Stimulated activated CD4-positive, alpha-beta T cell treated with anti-CD3 and anti-CD28 coated beads, Interleukin-12 subunit alpha, Interleukin-12 subunit beta, amount 100 ng/mL, for 24 hours (primary cell): ENCODE measurements at regions not wholly inside any gene's neighbourhood (a gene's known extent, or its start where the extent isn't known, plus 50 kb on each side); places are given as distances from the start of the nearest gene placed in this dataset.
A peak's percentile ranks its signal among the peaks of the same experiment; 100 is the strongest.

Experiments
- DNase-seq, 2 experiments: peaks; one replicate each; pipeline ENCODE4 v3.0.0-alpha.2; 2020; ENCODE audit warnings: low read depth in 2 of 2

- DNase-seq: no peak
These were observed 137.4 kb upstream of the RBMS1 start for GRCh38 chr2:160630801-160631590.

DNA sequence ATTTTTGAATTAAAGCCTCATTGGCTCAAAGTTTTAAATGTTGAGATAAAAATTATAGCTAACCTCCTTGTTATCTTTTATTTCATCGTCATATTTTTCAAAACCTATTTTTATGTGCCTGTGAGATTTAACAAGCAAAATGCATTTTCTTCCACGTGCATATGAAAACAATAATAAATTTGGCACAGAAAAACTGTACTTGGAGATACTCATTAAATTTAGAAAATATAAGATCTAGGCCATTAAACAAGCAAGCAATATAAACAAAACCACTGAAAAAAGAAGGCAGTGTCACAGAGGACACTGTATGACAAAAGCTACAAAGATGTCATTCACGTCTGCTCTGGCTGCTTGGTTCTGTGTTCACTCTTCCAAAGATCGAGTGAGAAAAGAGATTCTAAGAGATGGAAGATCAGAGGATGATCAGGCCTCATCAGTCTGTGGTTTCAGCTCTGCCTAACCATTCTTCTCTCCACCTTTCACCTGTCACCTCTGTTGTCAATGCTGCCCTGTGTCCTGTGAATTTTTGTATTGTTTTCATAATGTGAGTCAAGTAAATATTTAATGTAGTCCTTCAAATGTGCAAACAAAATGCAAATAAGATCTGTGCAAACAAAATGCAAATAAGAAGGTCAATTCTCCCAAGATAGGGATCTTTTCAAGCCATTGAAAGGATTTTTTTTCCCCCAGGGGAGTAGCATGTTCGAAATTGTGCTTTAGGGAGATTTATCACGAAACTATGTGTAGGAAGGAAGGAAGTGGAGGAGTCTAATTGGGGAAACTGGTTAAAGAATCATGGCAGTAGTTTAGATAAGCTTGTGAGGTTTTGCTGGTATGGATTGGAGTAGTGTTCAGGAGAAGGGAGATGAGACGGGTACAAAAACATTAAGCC, 138.7 kb upstream of the RBMS1 start:
- DNase-seq: no peak

- no peak for DNase-seq
These were observed 140.8 kb upstream of the RBMS1 start for GRCh38 chr2:160634436-160634835.

DNA sequence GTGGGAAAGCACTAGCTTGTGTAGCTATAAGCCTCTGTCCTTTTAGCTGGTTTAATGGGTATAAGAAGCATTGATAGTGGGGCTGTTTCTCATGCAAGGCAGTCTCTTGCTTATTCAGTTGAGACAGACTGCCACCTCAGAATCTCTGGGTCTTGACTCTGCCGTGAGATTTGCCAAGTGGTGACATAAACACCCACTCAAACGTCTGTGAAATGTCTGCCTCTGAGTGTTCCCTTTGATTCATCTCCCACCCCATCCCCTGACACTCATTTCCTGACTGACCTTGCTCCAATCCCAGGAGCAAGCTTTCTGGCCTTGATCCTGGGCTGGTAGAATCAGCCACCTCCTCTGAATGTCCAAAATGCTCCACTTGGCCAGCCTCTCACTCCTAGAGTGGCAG, 141.9 kb upstream of the RBMS1 start:
- no peak for DNase-seq

DNA sequence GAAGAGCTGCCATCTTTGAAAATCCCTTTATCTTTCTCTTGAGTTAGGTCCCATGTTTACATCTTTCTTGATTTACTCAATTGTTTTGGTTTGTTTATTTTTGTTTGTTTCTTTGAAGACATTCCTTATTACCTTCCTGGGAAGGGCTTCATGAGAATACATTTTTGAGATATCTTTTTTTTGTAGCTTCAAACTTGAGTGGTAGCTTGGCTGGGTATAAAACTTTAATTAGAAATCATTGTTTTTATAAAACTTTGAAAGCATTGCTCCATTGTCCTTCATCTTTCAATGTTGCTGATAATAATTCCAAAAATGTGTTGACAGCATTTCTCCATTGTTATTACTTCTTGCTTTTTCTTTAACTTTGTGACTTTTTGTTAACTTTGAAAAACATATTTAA, 145.9 kb upstream of the RBMS1 start:
- DNase-seq: no peak

GRCh38 chr2:160646684-160647444, 153.3 kb upstream of the RBMS1 start:
- no peak for DNase-seq

DNA sequence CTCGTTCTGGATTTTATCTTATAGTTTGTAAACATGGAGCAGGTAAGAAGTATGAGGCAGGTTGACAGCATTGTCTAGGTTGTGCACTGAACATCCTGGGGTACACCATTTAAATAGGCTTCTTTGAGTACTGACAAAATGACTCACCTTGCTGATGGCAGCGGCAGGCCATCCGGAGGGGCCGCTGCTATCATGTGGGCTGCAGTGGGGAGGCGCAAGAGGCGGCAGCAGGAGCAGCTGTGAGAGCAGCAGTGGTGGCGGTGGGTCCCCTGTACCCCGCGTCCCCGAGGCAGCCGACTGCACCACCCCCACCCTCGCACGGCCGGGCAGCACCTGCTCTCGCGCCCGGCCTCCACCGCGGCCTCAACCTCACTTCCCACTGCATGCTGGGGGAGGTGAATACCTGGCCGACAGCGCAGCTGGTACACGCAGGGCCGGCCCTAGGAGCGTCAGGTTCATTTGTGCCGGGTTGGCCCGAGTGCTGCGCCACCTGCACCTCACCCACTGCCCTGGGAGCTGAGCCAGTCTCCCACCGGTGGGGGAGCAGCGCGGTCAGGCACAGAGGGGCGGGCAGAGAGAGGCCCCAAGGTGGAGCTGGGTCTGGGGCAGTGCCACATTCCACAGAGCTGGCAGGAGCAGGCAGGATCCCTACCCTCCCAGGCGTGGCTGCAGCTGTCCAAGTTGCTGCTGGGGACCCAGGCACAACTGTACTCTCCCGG, 154.5 kb upstream of the RBMS1 start:
- no peak for DNase-seq

GRCh38 chr2:160649698-160650097, 156.1 kb upstream of the RBMS1 start:
- DNase-seq: no peak

DNA sequence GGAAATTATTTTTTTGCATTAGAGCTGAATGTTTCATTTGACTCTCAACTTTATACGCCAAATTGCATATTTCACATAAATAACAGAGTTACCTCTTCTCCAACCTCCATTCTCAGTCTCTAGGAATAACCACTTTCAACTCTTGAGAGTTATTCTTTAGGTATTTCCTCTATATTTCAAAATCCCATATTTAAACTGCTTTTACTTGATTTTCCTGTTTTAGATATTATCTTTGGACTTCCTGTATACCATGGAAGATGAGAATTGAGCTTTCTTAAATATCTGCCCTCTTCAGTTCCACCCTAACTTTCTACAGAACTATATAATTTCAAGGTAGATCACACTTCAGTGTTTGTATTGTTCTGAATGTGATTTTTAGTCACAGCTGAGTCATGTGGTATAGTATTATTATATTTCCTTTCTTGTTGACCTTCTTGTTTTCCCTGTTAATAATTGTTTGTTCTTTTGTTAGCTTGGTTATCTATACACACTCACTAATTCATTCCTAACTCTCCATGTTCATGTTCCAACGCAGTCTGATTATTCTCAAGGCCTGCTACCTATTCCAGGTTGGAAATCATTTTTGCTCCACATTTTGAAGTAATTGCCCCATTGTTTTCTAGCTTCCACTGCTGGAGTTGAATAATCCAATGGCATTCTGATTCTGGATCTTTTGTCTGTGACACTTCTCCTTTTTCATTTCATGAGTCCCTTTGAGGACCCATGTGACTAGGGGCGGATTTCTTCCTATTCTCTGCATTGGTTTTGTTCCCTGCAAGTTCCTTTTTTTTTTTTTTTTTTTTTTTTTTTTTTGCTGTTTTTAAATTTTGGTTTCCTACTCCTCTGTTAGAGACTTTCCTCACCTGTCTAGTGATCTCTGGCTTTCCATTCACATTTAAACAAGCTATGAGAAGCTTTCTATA, 156.8 kb upstream of the RBMS1 start:
- DNase-seq: no peak

- no peak for DNase-seq
These were observed 158.0 kb upstream of the RBMS1 start for GRCh38 chr2:160651416-160652200.

- DNase-seq: peak; percentile 13 to 65
These were observed 158.6 kb upstream of the RBMS1 start for GRCh38 chr2:160652236-160652635.

- DNase-seq: no peak
These were observed 163.6 kb upstream of the RBMS1 start for GRCh38 chr2:160657196-160657595.

- no peak for DNase-seq
These were observed 165.2 kb upstream of the RBMS1 start for GRCh38 chr2:160658851-160659250.

DNA sequence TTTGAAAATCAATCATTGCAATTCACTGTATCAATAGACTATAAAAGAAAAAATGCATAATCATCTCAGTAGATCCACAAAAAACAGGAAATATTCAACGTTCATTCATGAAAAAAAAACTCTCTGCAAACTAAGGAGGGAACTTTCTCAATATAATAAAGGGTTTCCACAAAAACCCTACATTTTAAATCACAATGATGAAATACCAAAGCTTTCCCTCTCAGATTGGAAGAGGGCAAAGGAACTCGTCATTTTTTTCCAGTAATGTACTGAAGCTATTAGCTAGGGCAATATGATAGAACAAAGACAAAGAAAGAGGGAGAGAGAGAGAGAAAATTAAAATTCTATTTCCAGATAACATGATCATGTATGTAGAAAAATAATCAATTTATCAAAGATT, 167.1 kb upstream of the RBMS1 start:
- DNase-seq: no peak

- no peak for DNase-seq
These were observed 171.1 kb upstream of the RBMS1 start for GRCh38 chr2:160664603-160665140.

DNA sequence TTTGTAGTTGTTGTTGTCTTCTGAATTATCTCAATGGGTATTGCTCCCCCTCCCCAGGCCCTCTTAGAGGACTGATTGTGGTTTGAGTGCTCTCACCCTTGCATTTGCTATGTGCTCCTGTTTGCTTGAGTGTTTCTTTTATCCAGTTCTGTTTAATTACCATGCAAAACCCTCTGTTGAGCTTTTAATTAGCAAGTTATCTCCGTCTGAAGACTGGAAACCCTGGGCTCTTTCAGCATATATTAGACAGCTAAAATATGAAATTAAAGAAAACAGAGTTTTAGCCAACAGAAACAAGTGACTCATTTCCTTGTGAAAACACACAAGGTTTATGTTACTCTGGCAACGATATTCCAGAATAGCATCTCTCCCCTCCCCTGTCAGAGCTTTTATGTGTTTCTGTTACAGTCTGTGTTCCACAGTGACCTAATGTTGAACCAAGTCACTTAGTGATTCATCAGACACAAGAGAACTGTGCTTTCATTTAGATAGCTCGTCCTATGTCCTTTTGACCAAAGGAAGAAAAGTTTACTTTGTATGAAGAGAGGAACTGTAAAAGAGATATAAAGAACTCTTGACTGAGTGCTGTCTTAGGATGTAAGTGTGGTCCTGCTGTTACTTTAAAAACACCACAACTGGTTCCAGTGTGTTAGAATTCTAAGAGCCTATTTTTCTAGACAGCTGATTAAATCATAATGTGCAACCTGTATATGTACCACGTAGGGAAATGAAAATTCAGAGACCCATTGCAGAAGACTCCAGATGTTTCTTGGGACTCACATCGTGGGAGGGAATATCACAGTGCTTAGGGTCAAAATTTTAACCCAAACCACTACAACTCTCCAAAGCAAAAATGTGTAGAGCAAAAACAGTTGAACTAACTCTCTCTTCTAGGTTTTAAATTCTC, 172.8 kb upstream of the RBMS1 start:
- DNase-seq: no peak

- DNase-seq: no peak
These were observed 174.2 kb upstream of the RBMS1 start for GRCh38 chr2:160667811-160668210.

DNA sequence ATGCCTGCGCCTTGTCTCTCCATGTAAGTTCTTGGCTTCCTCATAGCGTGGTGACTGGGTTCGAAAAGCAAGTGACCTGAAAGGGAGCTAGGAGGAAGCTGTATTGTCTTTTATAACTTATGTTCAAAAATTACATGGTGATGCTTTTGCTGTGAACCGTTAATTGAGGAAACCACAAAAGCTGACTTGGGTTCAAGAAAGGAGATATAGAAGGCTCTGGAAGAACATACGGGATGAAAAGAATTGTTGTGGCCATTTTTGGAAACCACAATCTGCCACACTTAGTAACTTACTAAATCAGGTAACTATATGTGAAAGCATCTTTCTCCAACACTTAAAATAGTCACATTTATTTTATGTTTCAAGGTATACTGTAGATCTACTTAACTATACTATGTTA, 177.0 kb upstream of the RBMS1 start:
- DNase-seq: no peak
